H1 (cell line): ENCODE measurements at regions not wholly inside any gene's neighbourhood (a gene's known extent, or its start where the extent isn't known, plus 50 kb on each side); places are given as distances from the start of the nearest gene placed in this dataset.

Experiments
- CTCF ChIA-PET: fragments of 300-600 bp; sonication (Branson Sonifier 250); formaldehyde crosslinking; loops from one replicate; lab custom pipeline; 2021; ENCODE audit not compliant: partially characterized antibody; lab: Charles Lee
- POLR2A ChIA-PET: fragments of 300-600 bp; sonication (Branson Sonifier 250); formaldehyde crosslinking; loops from one replicate; lab custom pipeline; 2021; ENCODE audit warnings: inconsistent platforms; ENCODE audit not compliant: partially characterized antibody; lab: Charles Lee
- DNase-seq, 2 experiments: peaks; one replicate each; pipeline versions ENCODE4 v3.0.0 to v3.0.0-alpha.2; 2010 to 2022; ENCODE audit warnings: low spot score in 2 of 2, low read depth in 1 of 2, mixed read lengths in 1 of 2
- FAIRE-seq: peaks from 2 replicates; lab custom pipeline; 2011; peaks lifted over from hg19 to GRCh38; lab: Jason Lieb, UNC
- H2AFZ ChIP-seq: 2 replicates; pipeline ENCODE4 v1.8.1; 2012; ENCODE audit warnings: low read length, inconsistent platforms
- H2AK5ac ChIP-seq: 2 replicates; pipeline ENCODE4 v1.6.1; 2013; ENCODE audit warnings: low read depth, low read length
- H2BK120ac ChIP-seq: replicated peaks from 2 replicates; pipeline ENCODE3; 2013; ENCODE audit warnings: low read depth, low read length, inconsistent platforms
- H2BK12ac ChIP-seq: 2 replicates; pipeline ENCODE4 v1.6.1; 2013; ENCODE audit warnings: low read depth, low read length
- H2BK15ac ChIP-seq: 2 replicates; pipeline ENCODE4 v1.6.1; 2013; ENCODE audit warnings: low read length
- H2BK20ac ChIP-seq: 2 replicates; pipeline ENCODE4 v1.6.1; 2013; ENCODE audit warnings: low read length
- H2BK5ac ChIP-seq: 2 replicates; pipeline ENCODE4 v1.6.1; 2013; ENCODE audit warnings: low read depth, low read length
- H3K14ac ChIP-seq: 2 replicates; pipeline ENCODE4 v1.6.1; 2013; ENCODE audit warnings: inconsistent platforms; ENCODE audit not compliant: insufficient read length
- H3K18ac ChIP-seq: 2 replicates; pipeline ENCODE4 v1.6.1; 2013; ENCODE audit warnings: low read length; ENCODE audit errors: extremely low read depth
- H3K23ac ChIP-seq: 2 replicates; pipeline ENCODE4 v1.6.1; 2013; ENCODE audit warnings: inconsistent platforms; ENCODE audit not compliant: insufficient read length
- H3K23me2 ChIP-seq: 2 replicates; pipeline ENCODE4 v1.6.1; 2013; ENCODE audit warnings: low read depth, low read length
- H3K27ac ChIP-seq: 2 replicates; pipeline ENCODE4 v1.6.1; 2011; ENCODE audit warnings: low read depth, low read length, inconsistent platforms
- H3K27me3 ChIP-seq, 4 experiments: replicated peaks in 1 of 4; 1 replicate in 1 of 4; 2 replicates in 3 of 4; pipeline versions ENCODE4 v1.6.1 to v1.8.1; 2011 to 2013; ENCODE audit warnings: low read length in 3 of 4, mild to moderate bottlenecking in 3 of 4, inconsistent platforms in 2 of 4, mixed read lengths in 2 of 4, moderate library complexity in 1 of 4; ENCODE audit not compliant: control insufficient read depth in 3 of 4, insufficient read depth in 3 of 4; ENCODE audit errors: extremely low read depth in 1 of 4
- H3K36me3 ChIP-seq, 4 experiments: 2 replicates each; pipeline versions ENCODE4 v1.6.1 to v1.8.1; 2011 to 2013; ENCODE audit warnings: mild to moderate bottlenecking in 4 of 4, low read length in 3 of 4, moderate library complexity in 2 of 4, control low read depth in 1 of 4, inconsistent platforms in 1 of 4; ENCODE audit not compliant: insufficient read depth in 4 of 4, control insufficient read depth in 2 of 4
- H3K4ac ChIP-seq: replicated peaks from 2 replicates; pipeline ENCODE3; 2013; ENCODE audit warnings: low read length, low read depth, mixed read lengths, inconsistent platforms; ENCODE audit not compliant: insufficient read length
- H3K4me1 ChIP-seq, 4 experiments: replicated peaks in 1 of 4; 1 replicate in 1 of 4; 2 replicates in 3 of 4; pipeline versions ENCODE4 v1.6.1 to v1.8.1; 2011 to 2013; ENCODE audit warnings: low read length in 3 of 4, inconsistent platforms in 2 of 4, mixed read lengths in 1 of 4; ENCODE audit not compliant: insufficient read depth in 4 of 4, control insufficient read depth in 3 of 4
- H3K4me2 ChIP-seq, 2 experiments: 2 replicates each; pipeline versions ENCODE4 v1.6.1 to v1.8.1; 2011 to 2013; ENCODE audit warnings: low read depth in 2 of 2, low read length in 2 of 2, control low read depth in 1 of 2, inconsistent platforms in 1 of 2, mild to moderate bottlenecking in 1 of 2; ENCODE audit not compliant: insufficient read depth in 1 of 2
- H3K4me3 ChIP-seq, 4 experiments: fragments of 200-600, 300-600 bp in 1 of 4; sonication (generic), shearing (Covaris generic), sonication (Bioruptor Twin) in 1 of 4; 2 replicates each; pipeline versions ENCODE4 v1.5.1 to v1.8.1; 2011 to 2016; ENCODE audit warnings: low read length in 4 of 4, low read depth in 3 of 4, control low read depth in 2 of 4, inconsistent platforms in 2 of 4, mild to moderate bottlenecking in 2 of 4, mixed read lengths in 1 of 4, moderate library complexity in 1 of 4; ENCODE audit not compliant: insufficient read depth in 2 of 4; ENCODE audit errors: extremely low read depth in 1 of 4
- H3K56ac ChIP-seq: replicated peaks from 2 replicates; pipeline ENCODE3; 2013; ENCODE audit warnings: low read depth, mild to moderate bottlenecking, mixed read lengths, low read length, inconsistent platforms; ENCODE audit not compliant: insufficient read length
- H3K79me1 ChIP-seq: 2 replicates; pipeline ENCODE4 v1.6.1; 2013; ENCODE audit warnings: low read depth, low read length, control low read depth
- H3K79me2 ChIP-seq, 2 experiments: 2 replicates each; pipeline versions ENCODE4 v1.6.1 to v1.8.1; 2012 to 2013; ENCODE audit warnings: low read length in 2 of 2, mild to moderate bottlenecking in 2 of 2, inconsistent platforms in 1 of 2; ENCODE audit not compliant: insufficient read depth in 2 of 2, control insufficient read depth in 1 of 2
- H3K9ac ChIP-seq, 4 experiments: replicated peaks in 1 of 4; 1 replicate in 1 of 4; 2 replicates in 3 of 4; pipeline versions ENCODE4 v1.6.1 to v1.8.1; 2011 to 2013; ENCODE audit warnings: low read depth in 3 of 4, low read length in 3 of 4, control low read depth in 2 of 4, mild to moderate bottlenecking in 2 of 4, moderate library complexity in 2 of 4, inconsistent platforms in 1 of 4; ENCODE audit errors: extremely low read depth in 1 of 4
- H3K9me3 ChIP-seq, 2 experiments: 2 replicates each; pipeline versions ENCODE4 v1.6.1 to v1.8.1; 2012 to 2013; ENCODE audit warnings: mild to moderate bottlenecking in 2 of 2, moderate library complexity in 2 of 2, control low read depth in 1 of 2, inconsistent platforms in 1 of 2, low read depth in 1 of 2, low read length in 1 of 2, mixed read lengths in 1 of 2; ENCODE audit not compliant: insufficient read depth in 2 of 2
- H4K20me1 ChIP-seq, 2 experiments: replicated peaks in 1 of 2; 2 replicates each; pipeline versions ENCODE3 to v1.8.1; 2011 to 2013; ENCODE audit warnings: inconsistent platforms in 2 of 2, low read length in 2 of 2, mild to moderate bottlenecking in 1 of 2; ENCODE audit not compliant: insufficient read depth in 2 of 2, control insufficient read depth in 1 of 2
- H4K5ac ChIP-seq: 2 replicates; pipeline ENCODE4 v1.6.1; 2013; ENCODE audit warnings: low read length, low read depth, mixed read lengths, inconsistent platforms; ENCODE audit not compliant: insufficient read length
- H4K8ac ChIP-seq: 2 replicates; pipeline ENCODE4 v1.8.0; 2013; ENCODE audit warnings: mild to moderate bottlenecking, moderate library complexity, low read length, inconsistent platforms; ENCODE audit not compliant: insufficient read depth; ENCODE audit errors: extremely low read depth
- H4K91ac ChIP-seq: replicated peaks from 2 replicates; pipeline ENCODE3; 2013; ENCODE audit warnings: low read length, mixed read lengths, inconsistent platforms; ENCODE audit not compliant: insufficient read length
- ATF3 ChIP-seq: IDR thresholded peaks from 2 replicates; pipeline ENCODE4 v1.6.1; 2011; ENCODE audit warnings: low read depth, mild to moderate bottlenecking, low read length; ENCODE audit not compliant: insufficient read depth
- CEBPB ChIP-seq: IDR thresholded peaks from 2 replicates; pipeline ENCODE4 v1.6.1; 2012; ENCODE audit warnings: low read depth, low read length
- CREB1 ChIP-seq: IDR thresholded peaks from 2 replicates; pipeline ENCODE4 v1.6.1; 2012; ENCODE audit warnings: inconsistent platforms
- FOSL1 ChIP-seq: IDR thresholded peaks from 2 replicates; pipeline ENCODE4 v1.6.1; 2011; ENCODE audit warnings: mild to moderate bottlenecking, low read depth, low read length, moderate library complexity; ENCODE audit not compliant: insufficient read depth
- NANOG ChIP-seq: IDR thresholded peaks from 2 replicates; pipeline ENCODE4 v1.6.1; 2011; ENCODE audit warnings: low read length, low read depth, mild to moderate bottlenecking, inconsistent platforms; ENCODE audit not compliant: insufficient read depth, poor library complexity, severe bottlenecking
- NRF1 ChIP-seq: IDR thresholded peaks from 2 replicates; pipeline ENCODE4 v1.6.1; 2011; ENCODE audit warnings: mild to moderate bottlenecking, low read depth, low read length, improper control_type of control experiment
- POLR2AphosphoS5 ChIP-seq: IDR thresholded peaks from 2 replicates; pipeline ENCODE4 v1.6.1; 2011; ENCODE audit warnings: low read depth, low read length
- SIN3A ChIP-seq, 2 experiments: IDR thresholded peaks in 1 of 2; conservative IDR thresholded peaks in 1 of 2; 2 replicates each; pipeline ENCODE4 v1.6.1; 2011 to 2012; ENCODE audit warnings: low read length in 2 of 2, improper control_type of control experiment in 1 of 2, low read depth in 1 of 2, mild to moderate bottlenecking in 1 of 2
- SP4 ChIP-seq: IDR thresholded peaks from 2 replicates; pipeline ENCODE4 v1.6.1; 2012; ENCODE audit warnings: low read length, inconsistent platforms
- SRF ChIP-seq: IDR thresholded peaks from 2 replicates; pipeline ENCODE4 v1.6.1; 2011; ENCODE audit warnings: mild to moderate bottlenecking, low read depth, low read length, moderate library complexity
- SUZ12 ChIP-seq: fragments of 200-600 bp; sonication (generic); IDR thresholded peaks from 2 replicates; pipeline ENCODE4 v1.6.1; 2012; ENCODE audit warnings: mild to moderate bottlenecking, inconsistent platforms, low read length, moderate library complexity, mixed read lengths
- TAF7 ChIP-seq: optimal IDR thresholded peaks from 2 replicates; pipeline ENCODE3; 2011; ENCODE audit warnings: low read depth, mild to moderate bottlenecking, inconsistent platforms, low read length, moderate library complexity, borderline replicate concordance
- WGBS, 2 experiments: shearing (Covaris generic) in 1 of 2; methylation state at CpG; one replicate each; pipeline versions ENCODE4 v1.1.6 to v1.1.7; 2013 to 2015; ENCODE audit warnings: low lambda C conversion rate in 2 of 2, mixed read lengths in 2 of 2, inconsistent platforms in 1 of 2, low coverage in 1 of 2, missing lambda C conversion rate in 1 of 2; ENCODE audit not compliant: insufficient replicate concordance in 2 of 2, insufficient coverage in 1 of 2, insufficient read length in 1 of 2; ENCODE audit errors: extremely low coverage in 1 of 2, missing lambda C conversion rate in 1 of 2; 5-methylcytosine and 5-hydroxymethylcytosine counted together
- TF ChIP-seq, protein P1 (sequence below): IDR thresholded peaks from 2 replicates; pipeline ENCODE4 v1.6.1; 2012; ENCODE audit warnings: low read length, inconsistent platforms

GRCh38 chr6:37549558-37549957 is 49.9 kb upstream of the CCDC167 start:
- no peak overlapping the region for H2BK20ac ChIP-seq
- H3K27ac ChIP-seq, result no peak overlapping the region
- H3K9ac ChIP-seq, result no peak overlapping the region
- no peak overlapping the region for H3K4me2 ChIP-seq
- H2BK120ac ChIP-seq, result no peak overlapping the region
- no peaks in the 10 kb centered on the region for H3K79me1 ChIP-seq
- no peak overlapping the region for H3K56ac ChIP-seq
- no peak overlapping the region for H4K5ac ChIP-seq
- H2BK12ac ChIP-seq, result no peak overlapping the region
- no peak overlapping the region for H2AFZ ChIP-seq
- ChIA-PET POLR2A (interaction anchor here (0.6 to 1.2 kb wide), 2 partner anchors 8 to 44 kb away, joined by 3 read pairs; no protein-coding TSS in a partner anchor), CTCF (interaction anchor here (0.6 to 5.5 kb wide), 7 partner anchors 10 to 454 kb away, joined by 3 to 68 read pairs (median 4); no protein-coding TSS in a partner anchor)
- DNase-seq (no peak), FAIRE-seq (no peak)
- H3K18ac ChIP-seq, result no peak overlapping the region
- H3K36me3 ChIP-seq, result no peaks in the 10 kb centered on the region
- no peaks in the 10 kb centered on the region for H3K23me2 ChIP-seq
- 89% methylated on average over 11 of the region's 11 CpGs; no CpG with 5 or more reads in 1 of the 2 experiments for WGBS, 2 experiments
- TF ChIP-seq FOSL1, result no peak
- TF ChIP-seq NRF1, result no peak
- TF ChIP-seq SUZ12, result no peak
- TF ChIP-seq TAF7, result no peak
- TF ChIP-seq POLR2AphosphoS5, result no peak
- TF ChIP-seq NANOG, result no peak
- TF ChIP-seq, protein P1, sequence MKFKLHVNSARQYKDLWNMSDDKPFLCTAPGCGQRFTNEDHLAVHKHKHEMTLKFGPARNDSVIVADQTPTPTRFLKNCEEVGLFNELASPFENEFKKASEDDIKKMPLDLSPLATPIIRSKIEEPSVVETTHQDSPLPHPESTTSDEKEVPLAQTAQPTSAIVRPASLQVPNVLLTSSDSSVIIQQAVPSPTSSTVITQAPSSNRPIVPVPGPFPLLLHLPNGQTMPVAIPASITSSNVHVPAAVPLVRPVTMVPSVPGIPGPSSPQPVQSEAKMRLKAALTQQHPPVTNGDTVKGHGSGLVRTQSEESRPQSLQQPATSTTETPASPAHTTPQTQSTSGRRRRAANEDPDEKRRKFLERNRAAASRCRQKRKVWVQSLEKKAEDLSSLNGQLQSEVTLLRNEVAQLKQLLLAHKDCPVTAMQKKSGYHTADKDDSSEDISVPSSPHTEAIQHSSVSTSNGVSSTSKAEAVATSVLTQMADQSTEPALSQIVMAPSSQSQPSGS, result no peak
- TF ChIP-seq SRF, result no peak
- no peak for TF ChIP-seq SP4
- no peak for TF ChIP-seq ATF3
- TF ChIP-seq CEBPB, result no peak
- no peak for TF ChIP-seq SIN3A (conservative IDR thresholded peaks at IDR 0.05 in 1 of 2, IDR thresholded peaks at IDR 0.05 in 1 of 2; ENCODE audit: low read depth in 1 of 2, low read length in 2 of 2)
- no peak for TF ChIP-seq CREB1
- no peak overlapping the region for H3K14ac ChIP-seq
- no peak overlapping the region for H4K91ac ChIP-seq
- H3K4ac ChIP-seq, result no peak overlapping the region
- no peaks in the 10 kb centered on the region for H3K9me3 ChIP-seq
- no peaks in the 10 kb centered on the region; a peak in 1 of 7 replicates for H3K27me3 ChIP-seq
- H2BK5ac ChIP-seq, result no peak overlapping the region
- H3K23ac ChIP-seq, result no peak overlapping the region
- H2BK15ac ChIP-seq, result no peak overlapping the region
- H2AK5ac ChIP-seq, result no peak overlapping the region
- H4K20me1 ChIP-seq, result no peaks in the 10 kb centered on the region
- no peak overlapping the region for H4K8ac ChIP-seq
- H3K4me1 ChIP-seq, result no peaks in the 10 kb centered on the region; a peak in 1 of 7 replicates
- no peak overlapping the region for H3K4me3 ChIP-seq
- no peaks in the 10 kb centered on the region for H3K79me2 ChIP-seq
